ENCODE measurements at regions not wholly inside any gene's neighbourhood (a gene's known extent, or its start where the extent isn't known, plus 50 kb on each side); places are given as distances from the start of the nearest gene placed in this dataset.

DNA sequence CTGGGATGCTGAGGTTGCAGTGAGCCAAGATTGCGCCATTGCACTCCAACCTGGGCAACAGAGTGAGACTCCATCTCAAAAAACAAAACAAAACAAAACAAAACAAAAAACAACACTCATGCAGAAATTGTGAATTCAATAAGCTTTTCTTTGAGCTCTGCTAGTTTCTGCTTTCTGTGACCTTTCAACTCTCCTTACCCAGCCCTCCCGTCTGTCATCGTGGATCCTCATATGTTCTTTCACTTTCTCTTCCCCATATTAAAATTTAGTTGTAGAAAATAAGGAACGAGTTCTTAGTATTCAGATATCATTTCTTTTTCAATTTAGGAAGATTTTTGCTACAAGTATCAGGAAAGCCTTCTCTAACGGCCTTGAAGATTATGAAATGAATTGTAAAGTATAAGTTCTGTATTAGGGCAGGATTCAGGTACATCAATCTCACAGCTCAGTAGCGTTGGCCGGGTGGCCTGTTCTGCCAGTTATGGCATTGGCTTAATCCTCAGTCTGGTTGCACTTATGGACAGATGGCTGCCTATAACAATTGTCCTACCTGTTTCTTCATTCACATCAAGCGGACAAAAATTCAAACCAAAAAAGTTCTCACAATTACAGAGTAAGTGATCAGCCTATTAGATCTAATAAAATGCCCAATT is 1167.0 kb downstream of the SORCS3 start:
- CTCF ChIA-PET: no interaction called here

DNA sequence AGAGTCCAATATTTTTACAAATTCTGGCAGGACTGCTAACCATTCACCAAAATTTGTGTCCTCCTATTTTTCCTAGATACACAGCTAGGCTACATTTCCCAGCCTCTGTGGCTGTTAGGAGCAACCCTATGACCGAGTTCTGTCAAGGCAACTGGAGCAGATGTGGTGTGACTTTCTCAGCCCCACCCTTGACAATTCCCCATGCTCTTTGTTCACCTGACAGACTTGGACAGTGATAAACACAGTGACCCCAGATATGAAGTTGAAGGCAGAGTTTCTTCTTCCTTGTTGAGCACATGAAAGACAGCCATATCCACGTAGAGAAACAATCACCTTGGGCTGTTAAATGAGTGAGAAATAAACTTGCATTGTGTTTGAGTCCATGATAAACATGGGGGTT is 1162.1 kb downstream of the SORCS3 start:
- DNase-seq (ENCODE audit: extremely low spot score): no peak
- POLR2A ChIA-PET: no interaction called here
- TF ChIP-seq LEF1 (IDR thresholded peaks at IDR 0.05; ENCODE audit: borderline replicate concordance): no peak
- no peak for TF ChIP-seq FOXM1 (IDR thresholded peaks at IDR 0.05; ENCODE audit: borderline replicate concordance)
- TF ChIP-seq ELF4 (IDR thresholded peaks at IDR 0.05): no peak
- no peak for TF ChIP-seq HDGF (IDR thresholded peaks at IDR 0.05; ENCODE audit: borderline replicate concordance)
- TF ChIP-seq CTBP1 (IDR thresholded peaks at IDR 0.05; ENCODE audit: borderline replicate concordance): no peak

More for the DNA sequence above, 1167.0 kb downstream of the SORCS3 start:
- no peak for DNase-seq (ENCODE audit: extremely low spot score)
- TF ChIP-seq ELF4 (IDR thresholded peaks at IDR 0.05): no peak
- no peak for TF ChIP-seq SUZ12 (IDR thresholded peaks at IDR 0.05)
- no peak for TF ChIP-seq ZNF384 (IDR thresholded peaks at IDR 0.05)
- no peak for TF ChIP-seq BHLHE40 (IDR thresholded peaks at IDR 0.05; ENCODE audit: borderline replicate concordance)
- no peak for TF ChIP-seq TARDBP (IDR thresholded peaks at IDR 0.05)
- TF ChIP-seq, protein P1, sequence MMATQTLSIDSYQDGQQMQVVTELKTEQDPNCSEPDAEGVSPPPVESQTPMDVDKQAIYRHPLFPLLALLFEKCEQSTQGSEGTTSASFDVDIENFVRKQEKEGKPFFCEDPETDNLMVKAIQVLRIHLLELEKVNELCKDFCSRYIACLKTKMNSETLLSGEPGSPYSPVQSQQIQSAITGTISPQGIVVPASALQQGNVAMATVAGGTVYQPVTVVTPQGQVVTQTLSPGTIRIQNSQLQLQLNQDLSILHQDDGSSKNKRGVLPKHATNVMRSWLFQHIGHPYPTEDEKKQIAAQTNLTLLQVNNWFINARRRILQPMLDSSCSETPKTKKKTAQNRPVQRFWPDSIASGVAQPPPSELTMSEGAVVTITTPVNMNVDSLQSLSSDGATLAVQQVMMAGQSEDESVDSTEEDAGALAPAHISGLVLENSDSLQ (IDR thresholded peaks at IDR 0.05): no peak
- TF ChIP-seq FOXM1 (IDR thresholded peaks at IDR 0.05; ENCODE audit: borderline replicate concordance): no peak
- TF ChIP-seq FOXK2 (IDR thresholded peaks at IDR 0.05): no peak
- TF ChIP-seq CTBP1 (IDR thresholded peaks at IDR 0.05; ENCODE audit: borderline replicate concordance): no peak
- no peak for TF ChIP-seq LEF1 (IDR thresholded peaks at IDR 0.05; ENCODE audit: borderline replicate concordance)
- TF ChIP-seq HDGF (IDR thresholded peaks at IDR 0.05; ENCODE audit: borderline replicate concordance): no peak
- no peak for TF ChIP-seq ARNT (IDR thresholded peaks at IDR 0.05)
- no peak for TF ChIP-seq SP1 (IDR thresholded peaks at IDR 0.05)
- no peak for TF ChIP-seq L3MBTL2 (conservative IDR thresholded peaks at IDR 0.05)
- TF ChIP-seq FOXA1 (IDR thresholded peaks at IDR 0.05): no peak
- no peak for TF ChIP-seq NFRKB (IDR thresholded peaks at IDR 0.05)
- POLR2A ChIA-PET: no interaction called here

DNA sequence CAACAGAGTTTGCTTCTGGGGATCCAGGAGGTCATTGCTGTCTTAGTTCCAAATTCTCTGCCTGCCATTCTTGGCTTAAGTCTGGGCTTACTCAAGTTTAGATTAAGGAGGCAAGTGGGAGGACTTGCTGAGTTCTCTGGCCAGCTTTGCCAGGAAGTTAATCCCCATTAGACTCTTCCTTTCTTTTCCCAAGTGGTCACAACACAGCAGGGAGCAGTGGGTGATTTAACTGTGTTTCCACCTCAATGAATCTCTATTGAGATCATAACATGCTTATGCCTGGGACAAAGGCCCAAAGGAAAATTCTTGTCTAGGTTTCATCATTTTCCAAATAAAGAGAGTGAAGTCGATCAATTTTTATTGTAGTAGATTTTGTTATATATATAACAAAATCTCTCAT is 1159.6 kb downstream of the SORCS3 start:
- POLR2A ChIA-PET: no interaction called here
- TF ChIP-seq L3MBTL2 (conservative IDR thresholded peaks at IDR 0.05) (no peak), FOXM1 (IDR thresholded peaks at IDR 0.05; ENCODE audit: borderline replicate concordance) (no peak), FOXK2 (IDR thresholded peaks at IDR 0.05) (no peak), ELF4 (IDR thresholded peaks at IDR 0.05) (no peak), SUZ12 (IDR thresholded peaks at IDR 0.05) (no peak), TARDBP (IDR thresholded peaks at IDR 0.05) (no peak), CTBP1 (IDR thresholded peaks at IDR 0.05; ENCODE audit: borderline replicate concordance) (no peak), NFRKB (IDR thresholded peaks at IDR 0.05) (no peak), ZNF384 (IDR thresholded peaks at IDR 0.05) (no peak)
- CTCF ChIA-PET: no interaction called here
- DNase-seq (ENCODE audit: extremely low spot score): no peak

More for the DNA sequence above, 1162.1 kb downstream of the SORCS3 start:
- CTCF ChIA-PET: no interaction called here

DNA sequence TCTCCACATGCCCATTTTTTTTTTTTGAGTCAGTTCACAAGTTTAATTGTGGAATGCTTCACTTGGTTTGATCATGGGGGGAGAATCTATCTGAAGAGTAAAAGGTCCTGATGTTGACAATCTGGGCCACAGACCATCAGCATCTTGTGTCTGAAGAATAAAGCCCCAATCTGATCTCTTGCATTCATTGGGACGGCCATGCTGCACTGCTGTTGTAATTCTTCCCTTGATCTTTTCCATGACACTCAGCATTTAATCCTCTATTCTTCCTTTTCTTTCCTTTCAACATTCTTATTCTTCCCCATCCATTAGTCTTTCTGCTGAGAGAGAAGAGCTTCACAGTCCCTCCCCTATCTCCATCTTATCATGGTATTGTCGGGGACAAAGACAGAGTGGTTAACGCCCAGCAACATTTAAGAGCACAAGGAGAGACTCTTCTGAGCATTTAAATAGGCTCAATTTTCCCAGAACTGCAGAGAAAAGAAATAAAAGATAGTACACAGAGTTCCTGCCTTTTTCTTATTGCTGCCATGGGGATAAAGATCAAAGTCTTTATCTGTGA is 1157.3 kb downstream of the SORCS3 start:
- no peak for DNase-seq (ENCODE audit: extremely low spot score)

DNA sequence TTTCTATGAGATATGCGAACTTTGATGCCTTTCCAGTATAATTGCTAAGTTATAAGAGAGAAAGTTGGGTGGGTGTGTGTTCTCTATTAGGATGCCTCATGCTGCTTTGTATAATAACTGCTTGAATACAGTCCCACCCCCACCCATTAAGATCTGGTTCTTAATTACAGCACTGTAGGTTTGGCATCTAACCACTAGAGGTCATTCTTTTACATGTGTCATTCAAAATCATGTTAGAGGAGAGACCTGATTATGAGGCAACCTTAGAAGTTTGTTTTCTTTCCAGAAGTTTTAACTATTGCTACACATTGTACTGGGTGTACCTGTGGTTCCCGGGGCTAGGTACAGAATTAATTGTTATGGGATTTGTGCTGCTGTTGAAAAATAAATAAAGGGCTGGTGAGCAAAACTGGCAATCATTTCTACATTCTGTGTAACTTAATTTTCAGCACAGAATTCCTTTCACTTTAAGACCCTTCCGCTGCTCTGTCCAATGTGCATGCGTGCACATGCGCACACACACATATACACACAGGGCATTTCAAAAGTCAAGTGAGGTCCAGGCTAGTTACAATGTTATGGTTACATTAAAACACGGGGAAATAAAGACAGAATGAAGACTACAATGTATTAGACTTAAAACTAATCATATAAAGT is 1156.3 kb downstream of the SORCS3 start:
- ChIA-PET POLR2A (no interaction called here), CTCF (no interaction called here)
- peak; percentile 34 for DNase-seq (ENCODE audit: extremely low spot score)
- no peak for TF ChIP-seq NFRKB (IDR thresholded peaks at IDR 0.05)
- TF ChIP-seq, protein P1 (IDR thresholded peaks at IDR 0.05): peak; percentile 78

More for the DNA sequence above, 1157.3 kb downstream of the SORCS3 start:
- ChIA-PET CTCF (no interaction called here), POLR2A (no interaction called here)
- no peak for TF ChIP-seq L3MBTL2 (conservative IDR thresholded peaks at IDR 0.05)
- TF ChIP-seq CTBP1 (IDR thresholded peaks at IDR 0.05; ENCODE audit: borderline replicate concordance): no peak

DNA sequence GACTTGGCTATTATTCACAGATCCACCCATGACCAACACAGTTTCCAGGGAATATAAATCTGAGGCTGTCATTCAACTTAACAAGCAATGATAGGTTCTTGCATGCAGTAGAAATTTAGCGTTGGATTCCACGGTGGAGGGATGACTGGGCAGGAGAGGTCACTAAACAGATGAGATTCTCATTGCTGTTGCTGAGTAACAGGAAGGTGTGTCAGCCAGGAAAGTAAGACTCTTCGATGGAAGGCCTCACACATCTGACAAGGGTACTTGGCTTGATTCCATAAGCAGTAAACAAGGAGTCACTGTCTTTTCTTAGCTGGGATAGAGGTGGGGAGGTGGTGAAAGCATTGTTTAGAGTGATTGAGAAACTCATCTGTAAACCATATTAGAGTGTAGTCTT is 1152.0 kb downstream of the SORCS3 start:
- DNase-seq (ENCODE audit: extremely low spot score): no peak
- ChIA-PET POLR2A (no interaction called here), CTCF (no interaction called here)
- no peak for TF ChIP-seq FOXK2 (IDR thresholded peaks at IDR 0.05)
- TF ChIP-seq ZNF384 (IDR thresholded peaks at IDR 0.05): no peak
- TF ChIP-seq FOXA1 (IDR thresholded peaks at IDR 0.05): no peak
- TF ChIP-seq FOXM1 (IDR thresholded peaks at IDR 0.05; ENCODE audit: borderline replicate concordance): no peak
- TF ChIP-seq SP1 (IDR thresholded peaks at IDR 0.05): no peak
- TF ChIP-seq SUZ12 (IDR thresholded peaks at IDR 0.05): no peak

DNA sequence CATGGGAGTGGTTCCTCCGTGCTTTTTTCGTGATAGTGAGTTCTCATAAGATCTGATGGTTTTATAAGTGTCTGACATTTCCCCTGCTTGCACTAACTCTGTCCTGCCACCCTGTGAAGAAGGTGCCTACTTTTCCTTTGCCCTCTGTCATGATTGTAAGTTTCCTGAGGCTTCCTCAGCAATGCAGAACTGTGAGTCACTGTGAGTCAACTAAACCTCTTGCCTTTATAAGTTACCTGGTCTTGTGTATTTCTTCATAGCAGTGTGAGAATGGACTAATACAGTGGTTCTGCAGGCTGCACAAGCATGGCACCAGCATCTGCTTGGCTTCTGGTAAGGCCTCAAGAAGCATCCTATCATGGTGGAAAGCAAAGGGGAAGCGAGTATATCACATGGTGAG is 1144.6 kb downstream of the SORCS3 start:
- DNase-seq (ENCODE audit: extremely low spot score): no peak
- ChIA-PET POLR2A (no interaction called here), CTCF (no interaction called here)
- TF ChIP-seq SP1 (IDR thresholded peaks at IDR 0.05) (no peak), ARNT (IDR thresholded peaks at IDR 0.05) (no peak), L3MBTL2 (conservative IDR thresholded peaks at IDR 0.05) (no peak), LEF1 (IDR thresholded peaks at IDR 0.05; ENCODE audit: borderline replicate concordance) (no peak), BHLHE40 (IDR thresholded peaks at IDR 0.05; ENCODE audit: borderline replicate concordance) (no peak)

Data from HEK293T (cell line).